ENCODE measurements at regions not wholly inside any gene's neighbourhood (a gene's known extent, or its start where the extent isn't known, plus 50 kb on each side); places are given as distances from the start of the nearest gene placed in this dataset.

DNA sequence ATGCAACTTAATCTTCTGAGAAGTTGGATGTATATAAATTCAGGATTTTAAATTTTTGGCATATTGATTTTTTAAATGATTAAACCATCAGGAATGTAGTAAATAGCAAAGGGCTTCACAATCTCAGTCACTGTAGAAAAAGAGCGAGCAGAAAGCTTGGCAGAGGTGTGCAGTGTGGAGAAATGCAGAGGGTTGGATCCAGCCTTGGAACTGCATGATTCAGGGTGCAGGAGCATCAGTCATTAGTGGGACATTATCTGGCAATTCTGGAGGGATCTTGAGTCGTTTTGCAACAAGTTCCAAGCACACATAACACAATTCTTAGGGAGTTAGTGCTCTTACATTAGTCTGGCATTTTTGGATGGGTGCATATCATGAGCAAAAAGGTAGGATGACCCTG lies 267.9 kb downstream of the PLA2G4A start:
- TF ChIP-seq, protein P1, sequence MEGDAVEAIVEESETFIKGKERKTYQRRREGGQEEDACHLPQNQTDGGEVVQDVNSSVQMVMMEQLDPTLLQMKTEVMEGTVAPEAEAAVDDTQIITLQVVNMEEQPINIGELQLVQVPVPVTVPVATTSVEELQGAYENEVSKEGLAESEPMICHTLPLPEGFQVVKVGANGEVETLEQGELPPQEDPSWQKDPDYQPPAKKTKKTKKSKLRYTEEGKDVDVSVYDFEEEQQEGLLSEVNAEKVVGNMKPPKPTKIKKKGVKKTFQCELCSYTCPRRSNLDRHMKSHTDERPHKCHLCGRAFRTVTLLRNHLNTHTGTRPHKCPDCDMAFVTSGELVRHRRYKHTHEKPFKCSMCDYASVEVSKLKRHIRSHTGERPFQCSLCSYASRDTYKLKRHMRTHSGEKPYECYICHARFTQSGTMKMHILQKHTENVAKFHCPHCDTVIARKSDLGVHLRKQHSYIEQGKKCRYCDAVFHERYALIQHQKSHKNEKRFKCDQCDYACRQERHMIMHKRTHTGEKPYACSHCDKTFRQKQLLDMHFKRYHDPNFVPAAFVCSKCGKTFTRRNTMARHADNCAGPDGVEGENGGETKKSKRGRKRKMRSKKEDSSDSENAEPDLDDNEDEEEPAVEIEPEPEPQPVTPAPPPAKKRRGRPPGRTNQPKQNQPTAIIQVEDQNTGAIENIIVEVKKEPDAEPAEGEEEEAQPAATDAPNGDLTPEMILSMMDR (IDR thresholded peaks at IDR 0.05; ENCODE audit: borderline replicate concordance, extremely low read depth, low read length, poor library complexity, severe bottlenecking), result no peak
- TF ChIP-seq EZH2 (IDR thresholded peaks at IDR 0.05; ENCODE audit: borderline replicate concordance, low read depth, low read length, severe bottlenecking), result no peak
